ENCODE measurements at regions not wholly inside any gene's neighbourhood (a gene's known extent, or its start where the extent isn't known, plus 50 kb on each side); places are given as distances from the start of the nearest gene placed in this dataset.

DNA sequence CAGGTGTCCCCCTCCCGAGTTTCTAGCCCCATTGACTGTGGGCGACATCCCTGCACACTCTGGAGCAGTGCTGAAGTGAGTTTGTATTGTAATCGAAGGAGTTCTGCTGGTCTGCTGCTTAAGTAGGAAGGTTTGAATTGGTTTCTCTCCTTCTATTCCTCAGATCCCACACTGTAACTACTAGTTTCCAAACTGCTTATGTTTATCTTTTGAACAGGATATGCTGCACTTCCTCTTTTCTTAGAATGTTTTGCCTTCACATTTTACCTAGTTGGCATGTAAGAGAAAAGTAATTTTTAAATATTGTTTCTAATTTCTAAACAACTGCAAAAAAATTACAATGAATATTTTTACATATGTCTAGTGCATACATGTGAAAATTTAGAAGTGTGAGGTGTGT lies 511.8 kb downstream of the KLF12 start:
- TF ChIP-seq, protein P1, sequence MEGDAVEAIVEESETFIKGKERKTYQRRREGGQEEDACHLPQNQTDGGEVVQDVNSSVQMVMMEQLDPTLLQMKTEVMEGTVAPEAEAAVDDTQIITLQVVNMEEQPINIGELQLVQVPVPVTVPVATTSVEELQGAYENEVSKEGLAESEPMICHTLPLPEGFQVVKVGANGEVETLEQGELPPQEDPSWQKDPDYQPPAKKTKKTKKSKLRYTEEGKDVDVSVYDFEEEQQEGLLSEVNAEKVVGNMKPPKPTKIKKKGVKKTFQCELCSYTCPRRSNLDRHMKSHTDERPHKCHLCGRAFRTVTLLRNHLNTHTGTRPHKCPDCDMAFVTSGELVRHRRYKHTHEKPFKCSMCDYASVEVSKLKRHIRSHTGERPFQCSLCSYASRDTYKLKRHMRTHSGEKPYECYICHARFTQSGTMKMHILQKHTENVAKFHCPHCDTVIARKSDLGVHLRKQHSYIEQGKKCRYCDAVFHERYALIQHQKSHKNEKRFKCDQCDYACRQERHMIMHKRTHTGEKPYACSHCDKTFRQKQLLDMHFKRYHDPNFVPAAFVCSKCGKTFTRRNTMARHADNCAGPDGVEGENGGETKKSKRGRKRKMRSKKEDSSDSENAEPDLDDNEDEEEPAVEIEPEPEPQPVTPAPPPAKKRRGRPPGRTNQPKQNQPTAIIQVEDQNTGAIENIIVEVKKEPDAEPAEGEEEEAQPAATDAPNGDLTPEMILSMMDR (IDR thresholded peaks at IDR 0.05; ENCODE audit: insufficient read depth, low read length, poor library complexity, severe bottlenecking), result no peak
- H3K36me3 ChIP-seq (ENCODE audit: control insufficient read depth, insufficient read depth, low read length), result no peaks in the 10 kb centered on the region
- H3K27me3 ChIP-seq (replicated peaks; ENCODE audit: control insufficient read depth, insufficient read depth, low read length), result no peaks in the 10 kb centered on the region
- no peak overlapping the region for H3K4me3 ChIP-seq (replicated peaks; ENCODE audit: low read depth, low read length)
- DNase-seq (ENCODE audit: extremely low read depth, insufficient read length), result no peak

GRCh38 chr13:73618275-73618865 lies 515.8 kb downstream of the KLF12 start:
- TF ChIP-seq, protein P1 (IDR thresholded peaks at IDR 0.05; ENCODE audit: insufficient read depth, low read length, poor library complexity, severe bottlenecking), result no peak
- DNase-seq (ENCODE audit: extremely low read depth, insufficient read length), result no peak
- no peak overlapping the region for H3K4me3 ChIP-seq (replicated peaks; ENCODE audit: low read depth, low read length)
- H3K27me3 ChIP-seq (replicated peaks; ENCODE audit: control insufficient read depth, insufficient read depth, low read length), result no peaks in the 10 kb centered on the region
- H3K36me3 ChIP-seq (ENCODE audit: control insufficient read depth, insufficient read depth, low read length), result no peaks in the 10 kb centered on the region

DNA sequence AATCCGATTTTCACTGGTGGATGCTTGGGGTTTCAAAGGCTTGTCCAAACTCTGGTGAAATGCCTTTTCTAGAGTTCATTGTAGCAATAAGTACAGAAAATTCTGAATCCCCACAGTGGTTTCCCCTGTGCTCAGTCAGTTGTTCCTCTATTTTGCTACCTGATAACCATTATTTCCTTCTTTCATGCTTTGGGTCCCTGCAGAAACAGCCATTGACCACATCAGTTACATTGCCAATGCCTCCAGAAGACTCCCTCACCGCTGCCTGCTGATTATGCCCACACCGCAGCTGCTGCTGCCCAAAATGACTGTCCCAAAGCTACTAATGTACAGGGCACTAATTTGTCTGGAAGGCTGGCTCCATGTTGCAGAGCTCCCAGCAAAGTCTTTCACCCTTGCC lies 517.3 kb downstream of the KLF12 start:
- no peak overlapping the region for H3K4me3 ChIP-seq (replicated peaks; ENCODE audit: low read depth, low read length)
- no peak for DNase-seq (ENCODE audit: extremely low read depth, insufficient read length)
- H3K27me3 ChIP-seq (replicated peaks; ENCODE audit: control insufficient read depth, insufficient read depth, low read length), result no peaks in the 10 kb centered on the region
- H3K36me3 ChIP-seq (ENCODE audit: control insufficient read depth, insufficient read depth, low read length), result no peaks in the 10 kb centered on the region
- TF ChIP-seq, protein P1 (IDR thresholded peaks at IDR 0.05; ENCODE audit: insufficient read depth, low read length, poor library complexity, severe bottlenecking), result no peak

DNA sequence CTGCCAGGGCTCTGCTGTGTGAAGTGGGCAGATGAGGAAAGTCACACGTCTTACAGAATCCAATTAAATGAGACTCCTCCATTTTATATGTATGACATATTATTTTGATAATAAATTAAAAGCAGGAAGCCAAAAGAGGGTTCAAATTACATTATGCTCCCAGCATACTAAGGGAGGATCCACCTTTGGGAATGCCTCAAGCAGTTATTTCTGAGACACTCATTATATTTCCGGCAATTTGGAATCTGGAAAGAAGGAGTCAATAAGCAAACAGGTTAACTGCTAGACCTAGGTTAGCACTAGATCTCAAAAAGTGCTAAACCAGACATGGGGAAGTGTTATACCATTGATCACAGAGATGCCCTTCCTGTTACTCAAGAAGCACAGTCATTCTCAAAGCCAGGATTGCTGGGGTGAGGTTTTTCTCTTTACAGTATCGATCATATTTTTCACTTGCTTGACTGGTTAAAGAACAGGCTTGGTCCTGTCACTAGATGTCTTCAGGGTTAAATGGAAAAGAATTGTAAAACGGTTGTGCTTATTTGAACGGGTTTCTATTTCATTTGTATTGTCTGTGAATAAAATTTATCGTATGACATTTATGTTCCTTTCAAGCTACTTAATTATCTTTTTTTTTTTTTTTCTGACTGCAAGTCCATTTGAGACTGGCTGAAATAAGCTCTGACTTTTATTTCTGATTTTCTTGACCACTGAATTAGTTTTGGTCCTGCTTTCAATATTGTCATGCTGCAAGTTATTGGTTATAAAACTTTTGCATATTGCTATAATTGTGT lies 523.2 kb downstream of the KLF12 start:
- Histone ChIP-seq H3K4me3 (replicated peaks; ENCODE audit: low read depth, low read length) (no peak overlapping the region), H3K36me3 (ENCODE audit: control insufficient read depth, insufficient read depth, low read length) (no peaks in the 10 kb centered on the region), H3K27me3 (replicated peaks; ENCODE audit: control insufficient read depth, insufficient read depth, low read length) (no peaks in the 10 kb centered on the region)
- TF ChIP-seq, protein P1 (IDR thresholded peaks at IDR 0.05; ENCODE audit: insufficient read depth, low read length, poor library complexity, severe bottlenecking), result no peak
- DNase-seq (ENCODE audit: extremely low read depth, insufficient read length), result no peak

- Histone ChIP-seq H3K4me3 (replicated peaks; ENCODE audit: low read depth, low read length) (no peak overlapping the region), H3K27me3 (replicated peaks; ENCODE audit: control insufficient read depth, insufficient read depth, low read length) (no peaks in the 10 kb centered on the region), H3K36me3 (ENCODE audit: control insufficient read depth, insufficient read depth, low read length) (no peaks in the 10 kb centered on the region)
- TF ChIP-seq, protein P1 (IDR thresholded peaks at IDR 0.05; ENCODE audit: insufficient read depth, low read length, poor library complexity, severe bottlenecking), result no peak
- DNase-seq (ENCODE audit: extremely low read depth, insufficient read length), result no peak
Observed at GRCh38 chr13:73608711-73609485, 525.3 kb downstream of the KLF12 start.
